NCI-H2029 treated with DMSO at 0.1 percent for 48 hours (cell line): ENCODE measurements at regions not wholly inside any gene's neighbourhood (a gene's known extent, or its start where the extent isn't known, plus 50 kb on each side); places are given as distances from the start of the nearest gene placed in this dataset.
"Not testable (repeated sequence)": the region's sequence is repeated elsewhere in the genome, so short reads cannot be mapped to it uniquely, and the experiment has no call there.

ENCODE experiments used
- DNase-seq: peaks from one replicate; lab custom pipeline; 2025; lab: John Stamatoyannopoulos, UW

GRCh38 chr6:4655196-4656025, 120.8 kb upstream of the CDYL start:
- no peak for DNase-seq

DNA sequence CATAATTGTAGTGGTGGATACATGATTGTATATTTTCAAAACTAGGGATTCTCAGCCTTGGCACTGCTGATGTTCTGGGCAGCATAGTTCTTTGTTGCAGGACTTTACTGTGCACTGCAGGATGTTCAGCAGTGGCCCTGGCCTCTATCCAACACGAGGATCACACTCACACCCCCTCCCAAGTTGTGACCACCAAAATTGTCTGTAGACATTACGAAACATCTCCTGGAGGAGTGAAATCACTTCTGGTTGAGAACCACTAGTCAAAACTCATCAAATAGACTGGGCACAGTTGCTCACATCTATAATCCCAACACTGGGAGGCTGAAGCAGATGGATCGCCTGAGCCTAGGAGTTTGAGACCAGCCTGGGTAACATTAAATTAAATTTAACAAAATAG, 123.1 kb upstream of the CDYL start:
- no peak for DNase-seq

- no peak for DNase-seq
Measured at GRCh38 chr6:4651831-4652467, 124.3 kb upstream of the CDYL start.

DNA sequence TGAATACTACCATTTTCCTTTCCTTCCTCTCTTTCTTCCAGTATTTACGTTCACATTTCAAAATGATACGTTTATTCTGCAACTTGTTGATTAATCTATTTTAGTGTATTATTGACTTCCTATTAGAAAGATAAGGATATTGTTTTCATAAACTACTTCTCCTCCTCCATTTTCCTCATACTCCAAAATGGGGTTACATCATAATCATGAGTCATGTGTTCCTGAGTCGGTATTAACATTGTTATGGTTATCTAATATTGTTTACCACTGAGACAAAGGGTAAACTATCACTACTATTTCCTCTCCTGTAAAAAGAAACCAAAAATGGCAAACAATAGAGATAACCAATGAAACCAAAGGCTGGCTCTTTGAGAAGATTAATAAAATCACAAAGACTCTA, 126.5 kb upstream of the CDYL start:
- no peak for DNase-seq

DNA sequence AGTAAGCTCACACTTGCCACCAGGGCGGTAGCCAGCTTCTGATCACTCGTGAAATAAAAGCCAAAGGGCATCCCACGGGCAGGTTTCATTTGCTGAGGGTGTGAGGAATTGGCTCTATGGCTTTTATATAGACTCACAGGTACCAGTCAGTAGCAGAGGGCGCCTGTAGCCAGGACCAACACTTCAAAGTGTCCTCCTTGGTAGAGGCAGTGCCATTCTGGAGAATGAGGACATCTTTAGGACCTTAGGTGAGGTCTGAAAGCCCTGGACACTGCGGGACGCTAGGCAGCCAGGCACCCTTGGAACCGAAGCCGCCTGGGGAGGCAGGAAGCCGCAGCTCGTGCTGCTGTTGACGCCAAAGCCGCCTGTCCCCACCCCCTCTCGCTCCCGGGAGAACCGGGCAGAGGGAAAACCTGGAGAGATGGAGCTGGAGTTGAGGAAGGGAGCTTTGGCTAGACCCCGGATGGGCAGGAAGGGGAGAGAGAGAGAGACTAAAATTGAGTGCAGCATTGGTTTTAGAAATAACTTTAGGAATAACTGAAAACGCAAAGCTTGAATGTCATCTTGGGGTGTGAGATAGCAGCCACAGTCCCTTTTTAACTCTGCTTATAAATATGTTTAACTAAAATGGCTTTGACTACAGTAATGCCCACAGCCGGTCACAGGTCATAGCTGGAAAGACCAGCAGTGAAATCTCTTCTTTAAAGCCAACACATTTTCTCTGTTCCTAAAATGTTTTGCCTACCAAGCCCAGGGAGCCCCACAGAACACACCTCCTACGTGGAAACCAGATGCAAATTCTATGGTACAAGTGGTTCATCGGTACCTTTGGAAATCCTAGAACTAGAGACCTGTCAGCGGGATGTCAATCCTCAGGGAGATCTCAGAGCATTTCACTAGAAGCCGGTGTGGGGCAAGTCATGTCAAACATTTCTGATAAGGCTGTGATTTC, 128.5 kb upstream of the CDYL start:
- DNase-seq = peak; percentile 80

GRCh38 chr6:4645713-4646360, 130.4 kb upstream of the CDYL start:
- no peak for DNase-seq

DNA sequence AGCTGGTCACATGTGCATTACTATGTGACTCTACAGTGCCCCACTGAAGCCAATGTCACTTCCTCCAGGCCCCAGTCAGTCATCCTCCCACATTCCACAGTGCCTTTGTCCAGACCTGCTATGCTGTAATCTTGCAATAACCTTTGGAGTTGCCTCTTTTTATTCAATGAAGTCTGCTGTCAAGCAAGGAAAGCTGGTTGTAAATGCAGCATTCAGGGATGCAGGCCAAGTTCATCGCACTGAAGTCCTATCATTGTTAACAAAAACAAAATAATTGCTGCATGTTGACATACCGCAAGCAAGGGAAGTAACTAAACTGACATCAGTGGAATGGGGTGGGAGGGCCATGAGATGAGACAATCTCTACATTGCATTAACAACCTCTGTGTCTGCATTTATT, 131.2 kb upstream of the CDYL start:
- peak; percentile 20 for DNase-seq

GRCh38 chr6:4641461-4641860, 134.7 kb upstream of the CDYL start:
- DNase-seq = no peak

DNA sequence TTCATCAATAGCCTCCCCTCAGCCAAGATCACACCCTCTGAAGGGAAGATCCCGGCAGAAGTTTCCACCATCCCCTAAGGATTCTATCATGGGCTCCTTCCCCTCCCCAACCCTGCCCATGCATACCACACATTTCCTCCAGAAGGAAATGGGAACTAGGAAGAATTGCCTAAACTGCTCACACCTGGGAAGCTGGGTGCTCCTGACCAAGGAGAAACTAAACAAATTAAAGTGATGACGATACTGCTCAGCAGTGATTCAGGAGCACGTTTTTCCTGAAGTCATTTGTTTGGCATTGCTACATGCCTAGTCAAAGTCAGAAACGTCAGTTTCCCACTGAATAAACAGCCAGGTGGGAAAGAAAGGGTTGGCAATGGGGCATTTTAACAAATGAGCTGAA, 136.1 kb upstream of the CDYL start:
- no peak for DNase-seq

DNA sequence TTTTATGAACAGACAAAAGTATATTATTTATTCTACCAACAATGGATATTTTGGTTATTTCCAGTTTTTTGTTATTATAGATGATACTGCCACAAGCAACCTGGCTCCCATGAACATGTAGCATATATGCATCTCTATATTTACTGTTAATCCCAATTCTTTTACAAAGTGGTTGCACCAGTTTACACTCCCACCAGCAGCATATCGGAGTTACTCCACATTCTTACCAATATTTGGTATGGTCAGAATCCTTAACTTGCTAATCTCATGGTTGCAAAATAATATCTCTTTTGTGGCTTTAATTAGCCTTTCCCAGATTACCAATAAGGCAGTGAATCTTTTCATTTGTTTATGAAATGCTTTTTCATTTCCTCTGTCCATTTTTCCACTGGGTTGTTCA, 137.6 kb upstream of the CDYL start:
- DNase-seq = no peak

DNA sequence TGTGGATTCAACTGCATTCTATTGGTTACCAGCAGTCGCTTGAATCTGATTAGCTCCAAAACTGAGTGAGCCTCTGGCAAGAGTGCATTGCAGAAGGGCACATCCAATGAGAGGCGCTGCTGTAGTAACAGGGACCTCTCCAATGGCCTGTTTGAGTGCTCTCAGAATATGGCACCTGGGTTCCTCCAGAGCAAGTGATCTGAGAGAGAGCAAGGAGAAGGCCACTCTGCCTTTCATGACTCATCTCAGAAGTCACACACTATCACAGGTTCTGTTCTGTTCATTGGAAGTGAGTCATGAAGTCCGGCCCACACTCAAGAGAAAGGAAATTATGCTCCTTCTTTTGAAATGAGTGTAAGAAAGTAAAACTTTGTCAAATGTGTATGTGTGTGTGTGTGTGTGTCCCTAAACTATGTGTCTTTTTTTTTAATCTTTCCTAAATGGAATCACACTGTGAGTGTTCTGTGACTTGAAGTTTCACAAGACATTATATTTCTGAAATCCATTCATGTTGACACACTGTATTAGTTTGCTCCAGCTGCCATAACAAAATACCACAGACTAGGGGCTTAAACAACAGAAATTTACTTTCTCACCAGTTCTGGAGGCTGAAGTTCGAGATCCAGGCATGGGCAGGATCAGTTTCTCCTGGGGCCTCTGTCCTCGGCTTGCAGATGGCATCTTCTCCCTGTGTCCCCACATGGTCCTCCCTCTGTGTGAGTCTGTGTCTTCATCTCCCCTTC, 138.3 kb upstream of the CDYL start:
- no peak for DNase-seq

- peak; percentile 24 for DNase-seq
Measured at GRCh38 chr6:4636881-4637224, 139.4 kb upstream of the CDYL start.

DNA sequence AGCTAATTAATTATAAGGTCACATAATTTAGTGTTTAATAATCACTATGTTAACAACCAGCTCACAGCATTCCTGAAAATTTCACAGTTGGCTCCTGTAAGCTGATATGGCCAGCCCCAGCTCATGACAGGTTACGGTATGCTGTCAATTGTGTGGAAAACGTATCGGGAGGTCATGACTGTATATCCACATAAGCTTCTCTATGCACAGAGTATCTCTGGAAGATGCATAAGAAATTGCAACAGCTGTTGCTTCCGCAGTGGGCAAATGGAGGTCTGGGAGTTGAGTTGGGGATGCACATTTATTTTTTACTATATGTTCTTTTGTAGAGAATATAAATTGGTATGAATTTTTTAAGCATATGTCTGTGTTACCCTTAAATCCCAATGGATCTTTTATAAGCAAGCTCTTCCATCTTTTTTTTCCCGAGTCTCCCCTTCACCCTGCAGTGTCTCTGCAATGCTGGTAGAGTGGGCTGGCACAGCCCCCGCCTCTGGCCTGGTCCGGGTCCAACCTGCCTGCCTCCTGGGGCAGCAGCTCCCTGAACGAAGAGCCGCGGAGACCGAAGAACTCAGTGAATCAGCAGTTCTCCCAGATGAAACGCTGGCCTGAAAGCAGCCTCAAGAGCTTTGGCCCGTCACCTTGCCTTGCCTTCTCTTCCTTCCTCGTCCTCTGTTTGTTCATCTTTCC, 139.9 kb upstream of the CDYL start:
- DNase-seq = no peak

- DNase-seq = no peak
Measured at GRCh38 chr6:4635666-4636065, 140.5 kb upstream of the CDYL start.

- peak; percentile 47 for DNase-seq
Measured at GRCh38 chr6:4632421-4632820, 143.8 kb upstream of the CDYL start.

DNA sequence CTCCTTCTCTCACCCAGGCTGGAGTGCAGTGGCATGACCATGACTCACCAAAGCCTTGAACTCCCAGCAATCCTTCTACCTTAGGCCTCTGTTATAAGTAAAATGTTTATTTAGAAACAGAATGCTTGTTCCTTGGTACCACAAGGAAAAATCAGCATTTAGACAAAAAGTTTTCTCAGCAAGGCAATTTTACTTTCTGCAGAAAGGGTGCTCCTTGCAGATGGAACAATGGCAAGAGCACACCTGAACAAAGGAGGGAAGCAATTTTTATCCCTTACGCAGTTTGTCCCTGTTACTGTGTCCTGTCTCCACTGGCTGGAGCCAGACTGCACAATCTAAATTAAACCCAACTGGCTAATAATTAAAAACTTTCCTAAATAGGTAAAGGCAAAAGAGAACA, 146.4 kb upstream of the CDYL start:
- DNase-seq = not testable (repeated sequence)

DNA sequence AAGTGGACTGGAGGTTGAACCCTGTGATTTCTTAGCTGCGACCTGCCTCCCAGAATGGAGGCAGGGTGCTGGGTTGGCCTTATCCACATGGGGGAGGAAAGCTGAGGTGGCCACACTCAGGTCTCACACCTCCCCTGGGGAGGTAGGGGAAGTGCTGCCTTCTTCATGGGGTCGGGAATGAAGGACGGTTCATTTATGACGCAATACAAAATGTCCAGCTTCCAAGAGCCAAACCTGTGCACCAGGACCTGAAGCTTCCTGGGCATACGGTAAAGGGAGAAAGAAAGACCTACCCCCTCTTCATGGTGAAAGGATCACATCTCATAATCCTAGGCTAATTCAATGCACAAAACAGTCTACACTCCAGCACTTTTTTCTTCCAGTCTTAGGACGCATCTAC, 150.6 kb upstream of the CDYL start:
- DNase-seq = no peak

GRCh38 chr6:4624726-4625125, 151.5 kb upstream of the CDYL start:
- DNase-seq = no peak

DNA sequence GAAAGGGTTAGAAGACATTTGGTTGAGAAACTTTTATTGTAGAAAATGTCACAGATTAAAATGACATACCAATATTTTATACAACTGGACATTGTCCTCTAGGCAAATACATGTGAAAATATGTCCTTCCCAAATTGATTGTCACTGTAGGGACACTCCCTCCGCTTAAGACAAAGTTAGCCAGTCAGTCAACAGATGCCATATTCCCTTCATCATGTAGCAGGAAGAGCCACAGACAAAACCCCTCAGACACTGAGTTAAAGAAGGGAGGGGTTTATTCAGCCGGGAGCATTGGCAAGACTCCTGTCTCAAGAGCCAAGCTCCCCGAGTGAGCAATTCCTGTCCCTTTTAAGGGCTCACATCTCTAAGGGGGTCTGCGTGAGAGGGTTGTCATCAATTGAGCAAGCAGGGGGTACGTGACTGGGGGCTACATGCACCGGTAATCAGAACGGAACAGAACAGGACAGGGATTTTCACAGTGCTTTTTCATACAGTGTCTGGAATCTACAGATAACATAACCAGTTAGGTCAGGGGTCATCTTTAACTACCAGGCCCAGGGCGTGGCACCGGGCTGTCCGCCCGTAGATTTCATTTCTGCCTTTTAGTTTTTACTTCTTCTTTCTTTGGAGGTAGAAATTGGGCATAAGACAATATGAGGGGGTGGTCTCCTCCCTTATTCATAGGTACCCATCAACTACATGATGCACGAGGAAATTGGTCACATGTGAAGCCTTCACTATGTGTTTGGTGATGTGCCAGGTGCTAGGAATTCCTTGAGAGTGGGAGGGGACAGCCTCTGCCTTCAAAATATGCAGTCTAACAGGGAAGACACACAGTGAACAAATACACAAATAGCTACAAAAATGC, 155.7 kb upstream of the CDYL start:
- no peak for DNase-seq

DNA sequence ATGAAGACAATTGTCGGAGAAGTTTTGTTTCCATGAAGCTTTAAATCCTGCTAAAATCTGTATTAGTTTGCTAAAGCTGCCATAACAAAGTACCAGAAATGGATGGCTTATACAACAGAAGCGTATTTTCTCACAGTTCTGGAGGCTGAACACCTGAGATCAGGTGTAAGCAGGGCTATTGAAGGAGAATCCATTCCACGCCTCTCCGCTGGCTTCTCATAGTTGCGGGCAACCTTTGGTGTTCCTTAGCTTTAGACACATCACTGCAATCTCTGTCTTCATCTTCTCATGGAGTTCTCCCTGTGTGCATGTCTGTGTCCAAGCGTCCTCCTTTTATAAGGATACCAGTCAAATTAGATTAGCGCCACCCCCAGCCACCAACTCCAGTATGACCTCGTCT, 159.9 kb upstream of the CDYL start:
- DNase-seq = no peak
